CD14-positive monocyte (primary cell): ENCODE measurements at regions not wholly inside any gene's neighbourhood (a gene's known extent, or its start where the extent isn't known, plus 50 kb on each side); places are given as distances from the start of the nearest gene placed in this dataset.

Experiments
- DNase-seq, 3 donors: peaks; one replicate each; pipeline ENCODE4 v3.0.0-alpha.2; 2011 to 2022
- H2AFZ ChIP-seq: 2 replicates; pipeline ENCODE4 v1.6.0; 2012; ENCODE audit warnings: mild to moderate bottlenecking, low read depth, low read length, inconsistent platforms; ENCODE audit not compliant: insufficient read depth, poor library complexity, severe bottlenecking
- H3K27ac ChIP-seq, 2 donors: 1 replicate in 1 of 2; 2 replicates in 1 of 2; pipeline ENCODE4 v1.5.1; 2012 to 2013; ENCODE audit warnings: low read length in 2 of 2, control low read depth in 1 of 2, inconsistent platforms in 1 of 2, low read depth in 1 of 2, mild to moderate bottlenecking in 1 of 2
- H3K27me3 ChIP-seq, 2 donors: one replicate each; pipeline versions ENCODE4 v1.6.0 to v1.6.1; 2011 to 2013; ENCODE audit warnings: low read length in 2 of 2; ENCODE audit not compliant: control insufficient read depth in 2 of 2, insufficient read depth in 2 of 2
- H3K36me3 ChIP-seq, 2 donors: replicated peaks in 1 of 2; 1 replicate in 1 of 2; 2 replicates in 1 of 2; pipeline versions ENCODE4 v1.5.1 to v1.6.1; 2012 to 2013; ENCODE audit warnings: low read length in 2 of 2, control low read depth in 1 of 2, inconsistent platforms in 1 of 2, mild to moderate bottlenecking in 1 of 2; ENCODE audit not compliant: insufficient read depth in 2 of 2, control insufficient read depth in 1 of 2
- H3K4me1 ChIP-seq, 2 donors: 1 replicate in 1 of 2; 2 replicates in 1 of 2; pipeline versions ENCODE4 v1.5.1 to v1.6.1; 2012 to 2013; ENCODE audit warnings: low read length in 2 of 2, control low read depth in 1 of 2, inconsistent platforms in 1 of 2, mild to moderate bottlenecking in 1 of 2, moderate library complexity in 1 of 2; ENCODE audit not compliant: insufficient read depth in 2 of 2, control insufficient read depth in 1 of 2
- H3K4me2 ChIP-seq: replicated peaks from 2 replicates; pipeline ENCODE3; 2012; ENCODE audit warnings: low read length, moderate library complexity, mild to moderate bottlenecking; ENCODE audit not compliant: poor library complexity, severe bottlenecking; ENCODE audit errors: extremely low read depth
- H3K4me3 ChIP-seq, 3 experiments: fragments of 200-600 bp in 1 of 3; sonication (generic) in 1 of 3; replicated peaks in 1 of 3; 1 replicate in 2 of 3; 2 replicates in 1 of 3; pipeline ENCODE4 v1.5.1; 2011 to 2013; ENCODE audit warnings: low read length in 3 of 3, mild to moderate bottlenecking in 3 of 3, control low read depth in 2 of 3, low read depth in 2 of 3, inconsistent platforms in 1 of 3, moderate library complexity in 1 of 3
- H3K79me2 ChIP-seq: 2 replicates; pipeline ENCODE4 v1.6.0; 2012; ENCODE audit warnings: mild to moderate bottlenecking, control low read depth, inconsistent platforms, low read length, moderate library complexity; ENCODE audit not compliant: insufficient read depth
- H3K9ac ChIP-seq: 2 replicates; pipeline ENCODE4 v1.6.0; 2017; ENCODE audit warnings: low read length, mild to moderate bottlenecking; ENCODE audit not compliant: insufficient read depth, poor library complexity, severe bottlenecking
- H3K9me3 ChIP-seq, 2 donors: replicated peaks in 1 of 2; 1 replicate in 1 of 2; 2 replicates in 1 of 2; pipeline versions ENCODE4 v1.5.1 to v1.6.1; 2012 to 2013; ENCODE audit warnings: low read length in 2 of 2, control low read depth in 1 of 2; ENCODE audit not compliant: control insufficient read depth in 1 of 2, insufficient read depth in 1 of 2
- H4K20me1 ChIP-seq: 2 replicates; pipeline ENCODE4 v1.6.0; 2012; ENCODE audit warnings: mild to moderate bottlenecking, low read length, control low read depth, moderate library complexity; ENCODE audit not compliant: insufficient read depth
- H3K27ac Mint-ChIP-seq, 7 donors: one replicate each; pipeline ENCODE4 v1.8.0; 2020; ENCODE audit warnings: mild to moderate bottlenecking in 7 of 7, mixed read lengths in 7 of 7, moderate library complexity in 6 of 7, inconsistent platforms in 2 of 7
- H3K27me3 Mint-ChIP-seq, 3 donors: one replicate each; pipeline ENCODE4 v1.8.0; 2021 to 2022; ENCODE audit warnings: low read depth in 3 of 3, mild to moderate bottlenecking in 3 of 3, mixed read lengths in 3 of 3, moderate library complexity in 3 of 3, inconsistent platforms in 1 of 3
- H3K36me3 Mint-ChIP-seq, 2 donors: one replicate each; pipeline ENCODE4 v1.8.0; 2020; ENCODE audit warnings: mixed read lengths in 2 of 2, inconsistent platforms in 1 of 2, mild to moderate bottlenecking in 1 of 2
- H3K4me1 Mint-ChIP-seq: one replicate; pipeline ENCODE4 v1.8.0; 2020; ENCODE audit warnings: mild to moderate bottlenecking, mixed read lengths
- H3K4me3 Mint-ChIP-seq, 2 donors: one replicate each; pipeline ENCODE4 v1.8.0; 2020; ENCODE audit warnings: mild to moderate bottlenecking in 2 of 2, mixed read lengths in 2 of 2, moderate library complexity in 1 of 2
- H3K9me3 Mint-ChIP-seq, 7 donors: one replicate each; pipeline ENCODE4 v1.8.0; 2020 to 2022; ENCODE audit warnings: mixed read lengths in 7 of 7, mild to moderate bottlenecking in 6 of 7, moderate library complexity in 6 of 7, inconsistent platforms in 2 of 7
- WGBS: methylation state at CpG from one replicate; pipeline ENCODE4 v1.1.5; 2013; ENCODE audit warnings: missing lambda C conversion rate; ENCODE audit not compliant: insufficient coverage; 5-methylcytosine and 5-hydroxymethylcytosine counted together
- intact Hi-C, 2 donors: fragments of 100-400 bp; cut with micrococcal nuclease; formaldehyde crosslinking; loops; one replicate each; pipeline versions ENCODE4 v1.15.0 to v1.15.1; 2023
- TF ChIP-seq, protein P1 (sequence below): fragments of 200-600 bp; IDR thresholded peaks from one replicate; pipeline ENCODE4 v1.8.0; 2022; ENCODE audit warnings: antibody characterized with exemption, mild to moderate bottlenecking

DNA sequence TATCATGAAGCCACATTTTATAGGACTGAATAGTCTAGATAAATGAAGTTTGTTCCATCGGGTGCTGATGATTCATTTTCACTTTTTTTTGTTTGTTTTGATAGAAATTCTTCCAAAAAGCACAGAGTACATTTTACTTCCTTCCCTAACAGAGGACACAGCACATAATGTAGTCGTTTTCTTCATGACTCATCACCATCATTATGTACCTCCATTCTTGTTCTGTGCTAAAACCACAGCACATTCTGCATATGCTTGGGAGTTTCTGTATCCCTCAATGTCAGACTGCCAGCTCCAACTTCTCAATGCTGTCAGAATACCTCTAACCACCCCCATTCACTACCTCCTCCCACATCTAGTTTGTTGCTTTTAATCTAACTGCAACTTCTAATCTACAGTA lies 1004.9 kb upstream of the ADGRB3 start:
- no peak overlapping the region for H3K4me2 ChIP-seq
- H3K27ac ChIP-seq, result no peak overlapping the region
- no peak overlapping the region for H2AFZ ChIP-seq
- no peaks in the 10 kb centered on the region for H3K4me1 ChIP-seq
- no peak overlapping the region for H3K4me3 ChIP-seq
- H3K27ac Mint-ChIP-seq, result no peak overlapping the region
- no peaks in the 10 kb centered on the region for H3K79me2 ChIP-seq
- TF ChIP-seq, protein P1, sequence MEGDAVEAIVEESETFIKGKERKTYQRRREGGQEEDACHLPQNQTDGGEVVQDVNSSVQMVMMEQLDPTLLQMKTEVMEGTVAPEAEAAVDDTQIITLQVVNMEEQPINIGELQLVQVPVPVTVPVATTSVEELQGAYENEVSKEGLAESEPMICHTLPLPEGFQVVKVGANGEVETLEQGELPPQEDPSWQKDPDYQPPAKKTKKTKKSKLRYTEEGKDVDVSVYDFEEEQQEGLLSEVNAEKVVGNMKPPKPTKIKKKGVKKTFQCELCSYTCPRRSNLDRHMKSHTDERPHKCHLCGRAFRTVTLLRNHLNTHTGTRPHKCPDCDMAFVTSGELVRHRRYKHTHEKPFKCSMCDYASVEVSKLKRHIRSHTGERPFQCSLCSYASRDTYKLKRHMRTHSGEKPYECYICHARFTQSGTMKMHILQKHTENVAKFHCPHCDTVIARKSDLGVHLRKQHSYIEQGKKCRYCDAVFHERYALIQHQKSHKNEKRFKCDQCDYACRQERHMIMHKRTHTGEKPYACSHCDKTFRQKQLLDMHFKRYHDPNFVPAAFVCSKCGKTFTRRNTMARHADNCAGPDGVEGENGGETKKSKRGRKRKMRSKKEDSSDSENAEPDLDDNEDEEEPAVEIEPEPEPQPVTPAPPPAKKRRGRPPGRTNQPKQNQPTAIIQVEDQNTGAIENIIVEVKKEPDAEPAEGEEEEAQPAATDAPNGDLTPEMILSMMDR, result no peak
- H3K27me3 ChIP-seq, result no peaks in the 10 kb centered on the region
- WGBS, result 0% methylated on average over 1 of the region's 2 CpGs
- peaks cover 7 to 14% of the 10 kb centered on the region in 2 donors for H3K9me3 ChIP-seq
- H3K4me3 Mint-ChIP-seq, result no peak overlapping the region
- no peaks in the 10 kb centered on the region for H4K20me1 ChIP-seq
- no peaks in the 10 kb centered on the region for H3K36me3 ChIP-seq
- no peaks in the 10 kb centered on the region for H3K36me3 Mint-ChIP-seq
- intact Hi-C loops, result no loop called here
- no peak overlapping the region for H3K9ac ChIP-seq
- H3K27me3 Mint-ChIP-seq, result peaks cover 0 to 1% (median 0%) of the 10 kb centered on the region in 3 donors
- H3K9me3 Mint-ChIP-seq, result peaks cover 3 to 10% (median 4%) of the 10 kb centered on the region in 7 donors
- H3K4me1 Mint-ChIP-seq, result no peaks in the 10 kb centered on the region
- no peak for DNase-seq

DNA sequence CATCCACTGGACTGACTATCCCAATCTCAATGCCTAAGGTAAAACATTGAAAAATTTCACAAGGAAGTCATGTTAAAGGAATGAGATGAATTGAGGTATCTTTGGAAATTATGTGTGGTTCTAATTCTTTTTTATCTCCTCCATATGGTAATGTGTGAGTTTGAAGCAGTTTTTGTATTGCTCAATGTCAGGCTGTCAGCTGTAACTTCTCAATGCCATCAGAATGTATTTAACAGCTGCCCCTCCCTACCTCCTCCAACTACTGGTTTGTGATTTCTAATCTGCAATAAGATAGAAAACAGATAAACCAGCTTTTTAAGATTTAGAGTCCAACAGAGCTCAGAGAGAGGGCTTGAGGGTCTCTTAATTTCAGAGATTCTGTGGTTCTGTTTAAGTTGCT lies 1005.8 kb upstream of the ADGRB3 start:
- intact Hi-C loops, result no loop called here
- Mint-ChIP-seq H3K27me3 (peaks cover 0 to 1% (median 0%) of the 10 kb centered on the region in 3 donors), H3K36me3 (no peaks in the 10 kb centered on the region), H3K9me3 (peaks cover 0 to 7% (median 4%) of the 10 kb centered on the region in 7 donors), H3K4me3 (no peak overlapping the region), H3K4me1 (no peaks in the 10 kb centered on the region), H3K27ac (no peak overlapping the region)
- H3K9ac ChIP-seq, result no peak overlapping the region
- no peaks in the 10 kb centered on the region for H3K4me1 ChIP-seq
- H2AFZ ChIP-seq, result no peak overlapping the region
- H3K27me3 ChIP-seq, result no peaks in the 10 kb centered on the region
- TF ChIP-seq, protein P1, result no peak
- peaks cover 4 to 5% of the 10 kb centered on the region in 2 donors for H3K9me3 ChIP-seq
- no peaks in the 10 kb centered on the region for H4K20me1 ChIP-seq
- H3K79me2 ChIP-seq, result no peaks in the 10 kb centered on the region
- H3K36me3 ChIP-seq, result no peaks in the 10 kb centered on the region
- H3K4me2 ChIP-seq, result no peak overlapping the region
- DNase-seq, result no peak
- no peak overlapping the region for H3K4me3 ChIP-seq
- H3K27ac ChIP-seq, result no peak overlapping the region
